HL-60 (cell line): ENCODE measurements at regions not wholly inside any gene's neighbourhood (a gene's known extent, or its start where the extent isn't known, plus 50 kb on each side); places are given as distances from the start of the nearest gene placed in this dataset.
"Not testable (repeated sequence)": the region's sequence is repeated elsewhere in the genome, so short reads cannot be mapped to it uniquely, and the experiment has no call there.

ENCODE experiments used
- DNase-seq, 2 experiments: peaks; one replicate each; pipeline ENCODE4 v3.0.0-alpha.2; 2010 to 2020; ENCODE audit warnings: low read depth in 1 of 2, low spot score in 1 of 2
- H3K27ac ChIP-seq: fragments of 250-450 bp; sonication (Bioruptor Pico); replicated peaks from 2 replicates; pipeline ENCODE4 v1.5.1; 2020; ENCODE audit warnings: mild to moderate bottlenecking, moderate library complexity
- H3K27me3 ChIP-seq: fragments of 250-450 bp; sonication (Bioruptor Pico); 2 replicates; pipeline ENCODE4 v1.5.1; 2021; ENCODE audit warnings: mild to moderate bottlenecking, moderate library complexity; ENCODE audit not compliant: insufficient read depth, poor library complexity, severe bottlenecking
- H3K4me3 ChIP-seq: replicated peaks from 2 replicates; pipeline ENCODE4 v1.5.1; 2011; ENCODE audit warnings: mild to moderate bottlenecking, control low read depth, low read length; ENCODE audit not compliant: insufficient read depth
- CTCF ChIP-seq: IDR thresholded peaks from one replicate; pipeline ENCODE4 v1.5.1; 2011; ENCODE audit warnings: low read length, control low read depth, inconsistent platforms; ENCODE audit not compliant: insufficient read depth
- GABPA ChIP-seq: IDR thresholded peaks from 2 replicates; pipeline ENCODE4 v1.6.1; 2012; ENCODE audit warnings: low read depth
- POLR2AphosphoS5 ChIP-seq: IDR thresholded peaks from 2 replicates; pipeline ENCODE4 v1.6.1; 2012; ENCODE audit warnings: low read depth
- REST ChIP-seq: IDR thresholded peaks from 2 replicates; pipeline ENCODE4 v1.6.1; 2012; ENCODE audit warnings: low read depth; ENCODE audit not compliant: insufficient replicate concordance
- SPI1 ChIP-seq: IDR thresholded peaks from 2 replicates; pipeline ENCODE4 v1.6.1; 2012; ENCODE audit warnings: low read depth, mild to moderate bottlenecking, borderline replicate concordance

GRCh38 chr9:86481466-86481865 lies 127.3 kb upstream of the TUT7 start:
- Histone ChIP-seq H3K4me3 (no peak overlapping the region), H3K27ac (no peak overlapping the region), H3K27me3 (no peaks in the 10 kb centered on the region)
- TF ChIP-seq SPI1: no peak
- no peak for TF ChIP-seq GABPA
- no peak for TF ChIP-seq POLR2AphosphoS5
- no peak for TF ChIP-seq CTCF
- no peak for TF ChIP-seq REST
- no peak for DNase-seq

GRCh38 chr9:86475255-86475654 lies 121.0 kb upstream of the TUT7 start:
- H3K27me3 ChIP-seq, H3K4me3 ChIP-seq, H3K27ac ChIP-seq, DNase-seq: not testable (repeated sequence)

- TF ChIP-seq REST (no peak), CTCF (no peak), SPI1 (no peak), GABPA (no peak), POLR2AphosphoS5 (no peak)
- DNase-seq: no peak
- H3K4me3 ChIP-seq: no peak overlapping the region
- no peak overlapping the region for H3K27ac ChIP-seq
- H3K27me3 ChIP-seq: no peaks in the 10 kb centered on the region
Measured at GRCh38 chr9:86471171-86471815, 117.1 kb upstream of the TUT7 start.

- TF ChIP-seq POLR2AphosphoS5 (no peak), SPI1 (no peak), GABPA (no peak), REST (no peak), CTCF (no peak)
- no peak for DNase-seq
- H3K4me3 ChIP-seq: no peak overlapping the region
- H3K27me3 ChIP-seq: no peaks in the 10 kb centered on the region
- H3K27ac ChIP-seq: no peak overlapping the region
Measured at GRCh38 chr9:86470326-86470725, 116.1 kb upstream of the TUT7 start.
